Activated T-cell treated with anti-CD3 and anti-CD28 coated beads, Interleukin-2, amount 50 U/mL, for 72 hours (primary cell): ENCODE measurements at regions not wholly inside any gene's neighbourhood (a gene's known extent, or its start where the extent isn't known, plus 50 kb on each side); places are given as distances from the start of the nearest gene placed in this dataset.
A peak's percentile ranks its signal among the peaks of the same experiment; 100 is the strongest.

Experiments
- ATAC-seq, 2 donors: fragments of 150-1000 bp; cut with Tn5 transposase; replicated peaks in 1 of 2; 2 replicates each; pipeline ENCODE4 v1.10.0; 2021; ENCODE audit warnings: moderate library complexity in 2 of 2, mild to moderate bottlenecking in 1 of 2
- DNase-seq, 2 donors: peaks; one replicate each; pipeline ENCODE4 v3.0.0; 2021 to 2022; ENCODE audit warnings: mixed read lengths in 1 of 2
- H3K27ac Mint-ChIP-seq: one replicate; pipeline ENCODE4 v1.8.0; 2022; ENCODE audit warnings: mild to moderate bottlenecking, moderate library complexity, mixed read lengths
- H3K27me3 Mint-ChIP-seq: one replicate; pipeline ENCODE4 v1.8.0; 2022; ENCODE audit warnings: low read depth, mixed read lengths
- H3K36me3 Mint-ChIP-seq, 2 donors: one replicate each; pipeline ENCODE4 v1.8.0; 2022; ENCODE audit warnings: mixed read lengths in 2 of 2, mild to moderate bottlenecking in 1 of 2; ENCODE audit not compliant: insufficient read depth in 2 of 2
- H3K4me1 Mint-ChIP-seq: one replicate; pipeline ENCODE4 v1.8.0; 2022; ENCODE audit warnings: low read depth, mixed read lengths
- H3K4me3 Mint-ChIP-seq, 2 donors: one replicate each; pipeline ENCODE4 v1.8.0; 2022; ENCODE audit warnings: mild to moderate bottlenecking in 2 of 2, mixed read lengths in 2 of 2, moderate library complexity in 2 of 2
- H3K9me3 Mint-ChIP-seq, 2 donors: one replicate each; pipeline ENCODE4 v1.8.0; 2022; ENCODE audit warnings: mixed read lengths in 2 of 2

DNA sequence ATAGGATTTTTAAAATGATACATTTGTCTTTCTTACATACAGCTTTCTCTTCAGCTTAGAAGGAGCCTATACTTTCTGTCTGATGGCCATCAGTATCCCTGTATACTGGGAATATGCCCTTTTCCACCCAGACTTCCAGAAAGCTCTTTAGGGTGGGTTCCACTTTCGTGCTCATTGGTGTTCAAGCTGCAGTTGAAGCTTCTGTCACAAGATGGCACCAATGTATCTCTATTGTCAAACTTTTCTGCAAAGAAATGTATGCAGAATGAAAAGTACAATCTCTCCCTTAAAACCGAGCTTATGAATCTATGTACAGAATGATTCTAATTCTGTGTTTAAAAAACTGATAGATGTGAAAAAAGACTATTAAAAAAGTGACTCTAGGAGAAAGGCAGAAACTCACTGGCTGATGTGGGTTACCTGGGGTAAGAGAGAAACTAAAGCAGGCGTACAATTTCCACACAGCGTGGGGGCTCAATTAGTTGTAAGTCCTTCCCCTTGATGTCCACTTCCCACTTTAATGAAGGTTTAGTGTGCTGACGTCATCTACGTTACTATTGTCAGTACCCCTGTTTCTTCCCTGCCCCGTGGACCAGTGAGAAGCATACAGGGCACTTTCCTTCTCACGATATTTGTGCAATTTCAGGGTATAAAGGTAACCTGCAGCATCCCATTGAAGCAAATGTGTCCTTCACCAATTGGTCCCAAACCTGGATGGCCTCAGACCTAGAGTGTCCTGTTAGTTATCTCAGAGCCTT is 57.3 kb upstream of the TCEAL2 start:
- H3K4me1 Mint-ChIP-seq = peaks cover 6% of the 10 kb centered on the region
- no peak overlapping the region for H3K4me3 Mint-ChIP-seq
- H3K9me3 Mint-ChIP-seq = no peaks in the 10 kb centered on the region
- no peak for ATAC-seq
- no peak overlapping the region for H3K27ac Mint-ChIP-seq
- H3K27me3 Mint-ChIP-seq = peaks cover 42% of the 10 kb centered on the region
- peak in 1 of 2 donors; percentile 15 for DNase-seq
- peaks cover 0 to 4% of the 10 kb centered on the region in 2 donors for H3K36me3 Mint-ChIP-seq

DNA sequence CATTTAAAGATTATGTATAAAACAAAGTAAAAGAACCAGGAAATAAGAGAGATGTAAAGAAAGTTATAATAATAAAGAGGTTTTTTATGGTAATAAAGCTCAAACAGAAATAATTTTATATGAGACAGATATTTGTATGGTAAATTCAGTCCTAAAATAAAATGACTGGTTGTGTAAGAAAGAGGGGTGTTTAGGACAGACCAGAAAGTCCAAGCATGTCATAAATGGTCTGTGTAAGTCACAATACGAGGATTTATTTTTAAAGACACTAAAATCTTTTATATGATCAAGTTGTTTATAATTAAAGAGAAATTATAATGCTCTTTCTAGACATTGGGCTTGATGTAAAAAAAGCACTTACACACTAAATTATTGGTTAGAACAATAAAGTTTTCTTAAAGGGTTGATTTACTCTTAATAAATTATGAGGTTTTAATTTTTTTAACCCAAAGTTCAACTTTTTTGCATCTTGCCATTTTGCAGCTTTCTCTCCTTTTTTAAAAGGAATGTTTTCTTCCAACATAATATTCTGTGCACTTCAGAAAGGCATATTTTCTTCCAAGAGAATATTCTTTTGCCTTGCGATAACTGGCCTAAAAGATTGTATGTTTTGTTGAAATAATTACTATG is 61.9 kb upstream of the TCEAL2 start:
- Mint-ChIP-seq H3K36me3 (peaks cover 0 to 4% of the 10 kb centered on the region in 2 donors), H3K4me1 (peaks cover 6% of the 10 kb centered on the region), H3K27ac (no peak overlapping the region), H3K4me3 (no peak overlapping the region), H3K9me3 (no peaks in the 10 kb centered on the region), H3K27me3 (peaks cover 51% of the 10 kb centered on the region)
- DNase-seq = no peak
- no peak for ATAC-seq

DNA sequence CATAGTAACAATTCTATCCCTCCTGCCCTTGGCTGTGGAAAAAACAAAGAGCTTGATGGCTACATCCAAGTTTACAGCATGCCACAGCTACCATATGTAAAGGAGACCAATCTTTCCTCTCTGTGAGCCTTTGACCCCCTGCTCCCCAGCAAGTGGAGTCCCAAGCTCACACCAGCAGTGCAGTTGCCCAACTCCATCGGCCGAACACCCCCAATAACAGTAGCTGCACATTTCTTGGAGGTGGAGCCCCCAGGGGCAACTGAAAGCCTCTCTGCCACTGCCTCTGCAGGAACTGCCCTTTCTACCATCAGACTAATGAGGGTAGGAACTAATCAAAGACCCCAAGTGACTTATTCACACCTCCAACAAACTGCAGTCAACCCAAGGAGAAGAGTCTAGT is 81.0 kb upstream of the TCEAL2 start:
- H3K9me3 Mint-ChIP-seq = no peaks in the 10 kb centered on the region

DNA sequence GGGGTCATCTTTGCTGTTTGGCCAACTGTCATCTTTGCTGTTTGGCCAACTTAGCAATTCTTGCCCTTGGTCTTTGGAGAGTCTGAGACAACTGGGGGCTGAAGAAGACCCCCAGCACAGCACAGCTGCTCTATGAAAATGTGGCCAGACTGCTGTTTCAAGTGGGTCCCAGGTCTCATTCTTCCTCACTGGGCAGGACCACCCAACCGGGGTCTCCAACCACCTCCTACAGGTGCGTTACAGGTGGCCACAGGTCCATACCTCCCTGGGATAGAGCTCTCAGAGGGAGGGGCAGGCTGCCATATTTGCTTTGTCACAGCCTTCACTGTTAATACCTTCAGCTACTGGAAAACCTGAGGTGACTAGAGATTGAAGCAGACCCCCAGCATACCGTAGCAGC is 82.1 kb upstream of the TCEAL2 start:
- Mint-ChIP-seq H3K9me3 (no peaks in the 10 kb centered on the region), H3K4me3 (no peak overlapping the region), H3K36me3 (no peaks in the 10 kb centered on the region), H3K27me3 (peaks cover 33% of the 10 kb centered on the region), H3K4me1 (no peaks in the 10 kb centered on the region), H3K27ac (no peak overlapping the region)
- ATAC-seq = no peak
- no peak for DNase-seq

More for the DNA sequence above, 81.0 kb upstream of the TCEAL2 start:
- H3K27ac Mint-ChIP-seq = no peak overlapping the region
- H3K4me1 Mint-ChIP-seq = no peaks in the 10 kb centered on the region
- no peaks in the 10 kb centered on the region for H3K36me3 Mint-ChIP-seq
- peaks cover 25% of the 10 kb centered on the region for H3K27me3 Mint-ChIP-seq
- DNase-seq = no peak
- no peak for ATAC-seq
- no peak overlapping the region for H3K4me3 Mint-ChIP-seq

DNA sequence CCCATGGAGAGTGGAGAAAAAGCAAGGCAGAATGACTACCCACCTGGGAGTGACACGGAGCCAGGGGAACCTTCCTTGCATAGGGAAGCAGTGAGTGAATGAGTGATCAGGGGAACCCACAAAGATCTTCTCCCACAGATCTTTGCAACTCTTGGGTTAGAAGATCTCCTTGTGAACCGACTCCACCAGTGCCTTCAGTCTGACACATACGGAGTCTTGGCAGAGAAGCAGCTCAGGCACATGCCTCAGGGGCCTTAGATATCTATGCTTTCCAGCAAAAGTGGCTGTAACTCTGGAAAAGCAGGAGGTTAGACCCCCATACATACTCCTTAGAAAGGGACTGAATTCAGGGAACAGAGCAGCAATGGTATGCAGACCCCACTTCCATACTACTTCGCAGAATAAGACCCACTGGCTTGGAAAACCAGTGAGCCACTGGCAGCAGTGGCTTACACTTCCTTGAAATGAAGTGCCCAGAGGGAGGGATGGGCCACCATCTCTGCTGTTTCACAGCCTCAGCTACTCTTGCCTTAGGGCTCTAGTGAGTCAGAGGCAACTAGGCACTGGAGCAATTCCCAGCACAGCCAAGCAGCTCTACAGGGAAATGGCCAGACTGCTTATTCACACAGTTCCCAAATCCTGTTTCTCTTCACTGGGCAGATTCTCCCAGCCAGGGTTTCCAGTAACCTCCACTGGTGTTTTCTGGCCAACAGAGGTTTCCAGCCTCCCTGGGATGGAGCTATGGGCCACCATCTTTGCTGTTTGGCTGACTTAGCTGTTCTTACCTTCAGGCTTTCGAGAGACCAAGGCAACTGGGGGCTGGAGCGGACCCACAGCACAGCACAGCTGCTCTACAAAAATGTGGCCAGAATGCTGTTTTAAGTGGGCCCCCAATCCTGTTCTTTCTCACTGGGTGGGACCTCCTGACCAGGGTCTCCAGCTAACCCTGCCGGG is 82.8 kb upstream of the TCEAL2 start:
- H3K36me3 Mint-ChIP-seq = no peaks in the 10 kb centered on the region
- ATAC-seq (no peak), DNase-seq (no peak)
- peaks cover 0 to 3% of the 10 kb centered on the region in 2 donors for H3K9me3 Mint-ChIP-seq
- no peaks in the 10 kb centered on the region for H3K4me1 Mint-ChIP-seq
- no peak overlapping the region for H3K27ac Mint-ChIP-seq
- peaks cover 41% of the 10 kb centered on the region for H3K27me3 Mint-ChIP-seq
- H3K4me3 Mint-ChIP-seq = no peak overlapping the region

DNA sequence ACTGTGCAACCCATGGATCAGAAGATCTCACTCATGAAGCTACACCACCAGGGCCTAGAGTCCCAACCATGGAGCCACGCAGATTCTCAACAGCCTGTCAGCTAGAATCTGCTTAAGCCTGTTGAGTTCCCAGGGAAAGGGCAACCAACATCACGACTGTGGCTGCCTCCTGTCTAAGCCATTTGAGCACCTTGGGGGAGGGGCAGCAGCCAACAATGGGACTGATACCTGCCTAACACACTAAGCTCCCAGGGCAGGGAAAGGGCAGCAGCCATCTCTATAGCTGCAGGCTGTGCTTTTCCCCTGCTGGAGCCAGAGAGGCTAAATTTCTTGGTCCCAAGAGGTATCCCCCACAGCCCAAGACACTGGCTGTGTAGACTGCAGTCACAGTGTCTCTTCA is 96.5 kb upstream of the TCEAL2 start:
- DNase-seq = no peak
- Mint-ChIP-seq H3K27me3 (peaks cover 44% of the 10 kb centered on the region), H3K27ac (no peak overlapping the region), H3K4me1 (no peaks in the 10 kb centered on the region), H3K4me3 (no peak overlapping the region), H3K36me3 (peaks cover 2 to 12% of the 10 kb centered on the region in 2 donors), H3K9me3 (peaks cover 8 to 10% of the 10 kb centered on the region in 2 donors)
- ATAC-seq = no peak

DNA sequence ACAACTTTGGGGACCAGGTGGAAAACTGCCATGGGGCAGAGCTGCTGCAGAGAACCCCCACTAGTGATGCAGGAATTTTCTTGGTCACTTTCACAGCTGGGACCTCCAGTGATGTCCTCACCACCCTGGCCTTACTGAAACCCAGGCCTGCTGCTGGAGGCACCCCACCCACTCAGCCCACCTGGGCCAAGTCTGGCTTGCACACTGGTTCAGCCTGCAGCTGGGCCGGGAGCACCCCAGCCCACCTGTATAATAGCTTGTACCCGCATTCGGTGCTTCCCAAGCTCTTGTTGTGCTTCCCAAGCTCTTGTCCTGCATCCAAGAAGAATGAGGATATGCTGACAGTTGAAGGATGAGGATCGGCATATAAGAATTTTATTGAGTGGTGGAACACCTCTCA is 86.4 kb upstream of the ZMAT1 start:
- ATAC-seq = no peak
- peaks cover 43% of the 10 kb centered on the region for H3K27me3 Mint-ChIP-seq

DNA sequence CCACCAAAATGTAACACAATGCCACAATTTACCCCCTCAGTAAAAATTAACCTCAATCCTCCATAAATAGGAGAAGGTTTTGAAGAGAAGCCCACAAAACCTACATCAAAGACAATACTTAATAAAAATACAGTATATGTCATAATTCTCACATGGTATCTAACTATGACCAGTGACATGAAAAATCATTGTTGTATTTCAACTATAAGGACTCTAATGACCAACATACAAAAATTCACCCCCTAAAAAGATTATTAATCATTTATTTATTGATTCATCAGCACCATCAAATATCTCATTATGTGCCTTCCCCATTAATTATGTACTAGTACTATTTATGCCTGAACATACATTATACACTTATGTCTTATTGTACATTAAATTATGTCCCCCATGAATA is 77.1 kb upstream of the ZMAT1 start:
- ATAC-seq (no peak), DNase-seq (no peak)
- no peaks in the 10 kb centered on the region for H3K4me1 Mint-ChIP-seq
- no peaks in the 10 kb centered on the region for H3K9me3 Mint-ChIP-seq
- peaks cover 1% of the 10 kb centered on the region for H3K27me3 Mint-ChIP-seq
- no peak overlapping the region for H3K4me3 Mint-ChIP-seq
- no peaks in the 10 kb centered on the region for H3K36me3 Mint-ChIP-seq
- no peak overlapping the region for H3K27ac Mint-ChIP-seq

More for the DNA sequence above, 86.4 kb upstream of the ZMAT1 start:
- no peak for DNase-seq
- H3K4me1 Mint-ChIP-seq = no peaks in the 10 kb centered on the region
- peaks cover 0 to 5% of the 10 kb centered on the region in 2 donors for H3K36me3 Mint-ChIP-seq
- H3K9me3 Mint-ChIP-seq = peaks cover 5 to 6% of the 10 kb centered on the region in 2 donors
- H3K27ac Mint-ChIP-seq = no peak overlapping the region
- H3K4me3 Mint-ChIP-seq = no peak overlapping the region

DNA sequence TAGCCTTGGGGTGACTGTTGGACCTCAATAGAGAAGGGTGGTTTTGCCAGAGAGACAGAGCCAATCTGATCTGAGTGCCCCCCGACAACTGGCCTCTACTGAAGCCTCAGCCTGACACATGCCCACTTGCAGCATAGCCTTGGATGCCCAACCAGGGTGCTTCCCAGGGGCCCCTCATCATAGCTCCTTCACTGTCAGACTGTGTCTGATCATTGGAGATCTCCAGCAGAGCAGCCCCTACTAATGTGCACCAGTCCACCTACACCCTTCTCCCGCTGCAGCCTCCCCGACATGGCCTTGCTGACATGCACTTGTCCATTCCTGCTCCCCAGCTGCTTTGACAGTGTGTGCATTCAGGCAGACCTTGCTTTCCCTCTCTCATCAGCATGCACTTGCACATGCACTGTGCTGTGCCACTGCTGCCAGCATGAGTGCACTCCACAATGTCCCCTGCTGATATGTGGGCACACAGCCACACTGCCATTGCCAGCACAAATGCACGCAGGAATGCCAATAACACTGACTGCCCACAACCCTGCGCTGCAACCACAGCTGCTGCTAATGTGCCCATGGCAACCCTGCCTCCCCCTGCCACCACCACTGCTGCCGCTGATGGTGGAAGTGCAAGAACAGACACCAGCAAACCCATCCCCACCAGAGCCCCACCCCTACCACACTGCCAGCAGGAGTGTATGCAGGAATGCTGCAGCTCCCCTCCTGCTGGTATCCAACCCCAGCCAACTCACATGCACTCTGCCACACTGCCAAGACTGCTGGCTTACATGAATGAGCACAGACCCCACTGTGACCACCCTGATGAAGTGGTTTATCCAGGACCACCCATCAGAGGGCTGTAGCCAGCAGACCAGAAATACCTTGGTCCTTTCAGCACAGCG is 68.1 kb upstream of the ZMAT1 start:
- no peak overlapping the region for H3K27ac Mint-ChIP-seq
- no peak overlapping the region for H3K4me3 Mint-ChIP-seq
- peaks cover 0 to 2% of the 10 kb centered on the region in 2 donors for H3K36me3 Mint-ChIP-seq
- DNase-seq (no peak), ATAC-seq (no peak)
- H3K27me3 Mint-ChIP-seq = peaks cover 36% of the 10 kb centered on the region
- no peaks in the 10 kb centered on the region for H3K4me1 Mint-ChIP-seq
- H3K9me3 Mint-ChIP-seq = peaks cover 0 to 5% of the 10 kb centered on the region in 2 donors

DNA sequence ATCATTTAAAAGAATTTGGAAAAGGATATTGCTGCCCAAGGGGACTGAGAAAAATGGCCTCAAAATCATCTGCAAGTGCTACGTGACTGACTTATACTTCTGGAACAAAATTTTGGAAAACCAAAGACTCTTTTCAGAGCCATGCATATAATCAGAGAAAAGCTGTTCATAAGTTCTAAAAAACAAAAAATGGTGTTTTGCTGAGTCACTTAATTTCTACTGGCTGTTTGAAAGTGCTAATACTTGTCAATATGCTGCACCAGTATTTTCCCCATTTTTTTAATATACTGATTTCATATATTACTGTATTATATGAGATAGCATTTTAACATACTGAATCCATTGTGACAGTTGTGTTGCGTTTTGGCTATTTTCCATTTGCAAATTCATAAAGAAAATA is 61.5 kb upstream of the ZMAT1 start:
- H3K27me3 Mint-ChIP-seq = peaks cover 18% of the 10 kb centered on the region
- H3K27ac Mint-ChIP-seq = no peak overlapping the region
- no peaks in the 10 kb centered on the region for H3K9me3 Mint-ChIP-seq
- ATAC-seq (no peak), DNase-seq (no peak)
- no peak overlapping the region for H3K4me3 Mint-ChIP-seq
- H3K4me1 Mint-ChIP-seq = no peaks in the 10 kb centered on the region
- peaks cover 0 to 2% of the 10 kb centered on the region in 2 donors for H3K36me3 Mint-ChIP-seq

DNA sequence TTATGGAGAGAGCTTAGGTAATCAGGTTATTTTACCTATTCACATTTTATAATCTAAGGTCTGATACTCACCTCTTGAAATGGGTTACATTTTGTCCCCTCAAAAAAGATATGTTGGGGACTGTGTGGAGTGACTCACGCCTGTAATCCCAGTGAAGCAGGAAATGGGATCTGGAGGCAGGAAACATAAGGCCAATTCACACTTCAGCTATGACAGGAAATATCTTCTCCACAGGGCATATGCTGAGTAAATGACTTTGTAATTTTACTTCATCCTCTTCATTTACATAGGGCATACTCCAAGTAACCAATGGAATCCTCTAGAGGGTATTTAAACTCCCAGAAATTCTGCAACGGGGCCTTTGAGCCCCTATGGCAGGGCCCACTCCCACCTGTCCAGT is 54.8 kb upstream of the ZMAT1 start:
- H3K27me3 Mint-ChIP-seq = peaks cover 25% of the 10 kb centered on the region
- ATAC-seq (no peak), DNase-seq (no peak)
- H3K27ac Mint-ChIP-seq = no peak overlapping the region
- H3K4me1 Mint-ChIP-seq = no peaks in the 10 kb centered on the region
- no peak overlapping the region for H3K4me3 Mint-ChIP-seq
- no peaks in the 10 kb centered on the region for H3K36me3 Mint-ChIP-seq
- H3K9me3 Mint-ChIP-seq = no peaks in the 10 kb centered on the region
